H9 (cell line): ENCODE measurements at regions not wholly inside any gene's neighbourhood (a gene's known extent, or its start where the extent isn't known, plus 50 kb on each side); places are given as distances from the start of the nearest gene placed in this dataset.

Experiments used
- DNase-seq: peaks from one replicate; pipeline ENCODE4 v3.0.0-alpha.2; 2017
- H2AFZ ChIP-seq: one replicate; pipeline ENCODE4 v1.6.1; 2013; ENCODE audit warnings: mild to moderate bottlenecking, low read length, control low read depth, moderate library complexity
- H2AK5ac ChIP-seq: 2 replicates; pipeline ENCODE4 v1.6.1; 2013; ENCODE audit warnings: low read length, control low read depth, mixed read lengths; ENCODE audit not compliant: insufficient read length
- H2BK120ac ChIP-seq: one replicate; pipeline ENCODE4 v1.6.1; 2013; ENCODE audit warnings: low read depth, mild to moderate bottlenecking, low read length, control low read depth, inconsistent platforms; ENCODE audit not compliant: poor library complexity, severe bottlenecking
- H2BK12ac ChIP-seq: 2 replicates; pipeline ENCODE4 v1.6.1; 2013; ENCODE audit warnings: low read length, control low read depth, mixed read lengths, low read depth; ENCODE audit not compliant: insufficient read length
- H2BK15ac ChIP-seq: 2 replicates; pipeline ENCODE4 v1.6.1; 2013; ENCODE audit warnings: low read depth, low read length, control low read depth
- H2BK20ac ChIP-seq: one replicate; pipeline ENCODE4 v1.6.1; 2013; ENCODE audit warnings: low read depth, mild to moderate bottlenecking, low read length, control low read depth, inconsistent platforms; ENCODE audit not compliant: poor library complexity, severe bottlenecking
- H2BK5ac ChIP-seq: 2 replicates; pipeline ENCODE4 v1.6.1; 2013; ENCODE audit warnings: low read length, control low read depth, mixed read lengths; ENCODE audit not compliant: insufficient read length
- H3K14ac ChIP-seq: 2 replicates; pipeline ENCODE4 v1.6.1; 2013; ENCODE audit warnings: low read length, control low read depth; ENCODE audit not compliant: insufficient read depth
- H3K18ac ChIP-seq: 2 replicates; pipeline ENCODE4 v1.6.1; 2013; ENCODE audit warnings: low read depth, mild to moderate bottlenecking, mixed read lengths, low read length, control low read depth; ENCODE audit not compliant: insufficient read length
- H3K23ac ChIP-seq: 2 replicates; pipeline ENCODE4 v1.6.1; 2013; ENCODE audit warnings: low read length, control low read depth, mixed read lengths, low read depth; ENCODE audit not compliant: insufficient read length
- H3K23me2 ChIP-seq: 2 replicates; pipeline ENCODE4 v1.6.1; 2013; ENCODE audit warnings: low read depth, mild to moderate bottlenecking, mixed read lengths, low read length, control low read depth; ENCODE audit not compliant: insufficient read length, poor library complexity, severe bottlenecking
- H3K27ac ChIP-seq: 2 replicates; pipeline ENCODE4 v1.5.1; 2013; ENCODE audit warnings: low read length, control low read depth, mixed read lengths, low read depth; ENCODE audit not compliant: insufficient read length
- H3K27me3 ChIP-seq: 2 replicates; pipeline ENCODE4 v1.6.1; 2013; ENCODE audit warnings: low read length, control low read depth, inconsistent platforms; ENCODE audit not compliant: insufficient read depth
- H3K4ac ChIP-seq: 2 replicates; pipeline ENCODE4 v1.6.1; 2013; ENCODE audit warnings: low read depth, mild to moderate bottlenecking, control low read depth, inconsistent platforms, low read length, moderate library complexity
- H3K4me1 ChIP-seq: 2 replicates; pipeline ENCODE4 v1.6.1; 2013; ENCODE audit warnings: low read length, control low read depth, inconsistent platforms; ENCODE audit not compliant: insufficient read depth
- H3K4me2 ChIP-seq: 2 replicates; pipeline ENCODE4 v1.6.1; 2013; ENCODE audit warnings: low read length, control low read depth, mixed read lengths; ENCODE audit not compliant: insufficient read length, insufficient read depth
- H3K56ac ChIP-seq: 2 replicates; pipeline ENCODE4 v1.6.1; 2013; ENCODE audit warnings: low read depth, mild to moderate bottlenecking, mixed read lengths, low read length, control low read depth; ENCODE audit not compliant: insufficient read length
- H3K79me1 ChIP-seq: 2 replicates; pipeline ENCODE4 v1.6.1; 2013; ENCODE audit warnings: low read depth, mild to moderate bottlenecking, moderate library complexity, low read length, control low read depth, inconsistent platforms; ENCODE audit not compliant: insufficient read depth, poor library complexity, severe bottlenecking
- H3K79me2 ChIP-seq: 2 replicates; pipeline ENCODE4 v1.6.1; 2013; ENCODE audit warnings: low read length, control low read depth, inconsistent platforms; ENCODE audit not compliant: insufficient read depth
- H3K9ac ChIP-seq: 2 replicates; pipeline ENCODE4 v1.6.1; 2013; ENCODE audit warnings: low read length, control low read depth, mixed read lengths; ENCODE audit not compliant: insufficient read length; ENCODE audit errors: extremely low read depth
- H3K9me3 ChIP-seq: one replicate; pipeline ENCODE4 v1.6.1; 2013; ENCODE audit warnings: low read depth, low read length, inconsistent platforms; ENCODE audit not compliant: control insufficient read depth
- H3T11ph ChIP-seq: one replicate; pipeline ENCODE4 v1.6.1; 2013; ENCODE audit warnings: mild to moderate bottlenecking, low read length, control low read depth, inconsistent platforms
- H4K20me1 ChIP-seq: one replicate; pipeline ENCODE4 v1.6.1; 2013; ENCODE audit not compliant: control insufficient read depth, insufficient read length, insufficient read depth
- H4K5ac ChIP-seq: 2 replicates; pipeline ENCODE4 v1.6.1; 2013; ENCODE audit warnings: low read depth, mild to moderate bottlenecking, mixed read lengths, low read length, control low read depth; ENCODE audit not compliant: insufficient read length
- H4K8ac ChIP-seq: replicated peaks from 2 replicates; pipeline ENCODE4 v1.6.1; 2013; ENCODE audit warnings: low read length, control low read depth, mixed read lengths, low read depth; ENCODE audit not compliant: insufficient read length
- H4K91ac ChIP-seq: 2 replicates; pipeline ENCODE4 v1.6.1; 2013; ENCODE audit warnings: low read depth, mild to moderate bottlenecking, moderate library complexity, mixed read lengths, low read length, control low read depth; ENCODE audit not compliant: insufficient read length
- H3K27ac Mint-ChIP-seq, 3 experiments: 2 replicates in 2 of 3; 3 replicates in 1 of 3; pipeline ENCODE4 v1.8.0; 2020 to 2021; ENCODE audit warnings: mixed read lengths in 3 of 3, mild to moderate bottlenecking in 1 of 3, moderate library complexity in 1 of 3
- H3K27me3 Mint-ChIP-seq: 2 replicates; pipeline ENCODE4 v1.8.0; 2021; ENCODE audit warnings: low read depth, mild to moderate bottlenecking, moderate library complexity, mixed read lengths
- H3K36me3 Mint-ChIP-seq, 3 experiments: 2 replicates in 2 of 3; 3 replicates in 1 of 3; pipeline ENCODE4 v1.8.0; 2020 to 2021; ENCODE audit warnings: low read depth in 3 of 3, mixed read lengths in 3 of 3; ENCODE audit not compliant: insufficient read depth in 1 of 3
- H3K4me1 Mint-ChIP-seq, 2 experiments: 2 replicates each; pipeline ENCODE4 v1.8.0; 2020; ENCODE audit warnings: mixed read lengths in 2 of 2
- H3K4me3 Mint-ChIP-seq, 2 experiments: 2 replicates in 1 of 2; 3 replicates in 1 of 2; pipeline ENCODE4 v1.8.0; 2020 to 2021; ENCODE audit warnings: mild to moderate bottlenecking in 2 of 2, mixed read lengths in 2 of 2, moderate library complexity in 1 of 2
- H3K9me3 Mint-ChIP-seq, 2 experiments: 2 replicates in 1 of 2; 3 replicates in 1 of 2; pipeline ENCODE4 v1.8.0; 2020; ENCODE audit warnings: mild to moderate bottlenecking in 2 of 2, mixed read lengths in 2 of 2, moderate library complexity in 1 of 2
- CTCF ChIP-seq: fragments of 200-600 bp; sonication (generic); conservative IDR thresholded peaks from 3 replicates; pipeline ENCODE4 v1.8.0; 2021; ENCODE audit warnings: antibody characterized with exemption, mild to moderate bottlenecking
- WGBS: extraction: QIAGEN DNeasy Blood & Tissue Kit; methylation state at CpG from one replicate; pipeline ENCODE4 v1.1.7; 2013; ENCODE audit warnings: missing lambda C conversion rate, low lambda C conversion rate, mixed read lengths; ENCODE audit not compliant: insufficient read length; ENCODE audit errors: extremely low coverage; 5-methylcytosine and 5-hydroxymethylcytosine counted together

- no peak overlapping the region for H2BK15ac ChIP-seq
- H2BK12ac ChIP-seq: no peak overlapping the region
- H3K56ac ChIP-seq: no peak overlapping the region
- no peak overlapping the region for H2BK20ac ChIP-seq
- H3K4me1 ChIP-seq: no peaks in the 10 kb centered on the region
- no peak overlapping the region for H3T11ph ChIP-seq
- H2BK5ac ChIP-seq: no peak overlapping the region
- no peaks in the 10 kb centered on the region; the same call in none of the 2 replicates for H3K27me3 Mint-ChIP-seq
- no peak overlapping the region for H4K8ac ChIP-seq
- TF ChIP-seq CTCF: no peak
- H2BK120ac ChIP-seq: no peak overlapping the region
- no peak overlapping the region for H4K91ac ChIP-seq
- no peak overlapping the region for H2AK5ac ChIP-seq
- H3K36me3 Mint-ChIP-seq: no peaks in the 10 kb centered on the region
- no CpG with 5 or more reads among the region's 8 CpGs for WGBS
- peaks cover 5 to 17% of the 10 kb centered on the region in 2 experiments for H3K4me1 Mint-ChIP-seq
- H3K23me2 ChIP-seq: no peaks in the 10 kb centered on the region
- DNase-seq: no peak
- H3K27ac Mint-ChIP-seq: no peak overlapping the region
- H3K79me1 ChIP-seq: no peaks in the 10 kb centered on the region
- H4K5ac ChIP-seq: no peak overlapping the region
- H3K27me3 ChIP-seq: no peaks in the 10 kb centered on the region
- no peak overlapping the region for H3K4me3 Mint-ChIP-seq
- H3K23ac ChIP-seq: no peak overlapping the region
- H3K27ac ChIP-seq: no peak overlapping the region
- H3K9ac ChIP-seq: no peak overlapping the region
- H2AFZ ChIP-seq: no peak overlapping the region
- H3K18ac ChIP-seq: no peak overlapping the region
- no peak overlapping the region for H3K4ac ChIP-seq
- H3K14ac ChIP-seq: no peak overlapping the region
- no peaks in the 10 kb centered on the region for H3K9me3 ChIP-seq
- H3K4me2 ChIP-seq: no peak overlapping the region
- no peaks in the 10 kb centered on the region for H3K9me3 Mint-ChIP-seq
- no peaks in the 10 kb centered on the region for H4K20me1 ChIP-seq
- no peaks in the 10 kb centered on the region for H3K79me2 ChIP-seq
Measured at GRCh38 chr9:96065482-96066251, 190.2 kb downstream of the ERCC6L2 start.
